K562 (cell line): ENCODE measurements at regions not wholly inside any gene's neighbourhood (a gene's known extent, or its start where the extent isn't known, plus 50 kb on each side); places are given as distances from the start of the nearest gene placed in this dataset.

Source experiments
- ATAC-seq: fragments of 200-7000 bp; cut with Tn5 transposase; 3 replicates; pipeline ENCODE4 v1.9.1; 2020; ENCODE audit warnings: moderate library complexity
- BruUV-seq: library from RNA; stranded (reverse); fragments of 400-500 nt; replicated peaks from 2 replicates; lab custom pipeline; 2021; lab: Mats Ljungman, UMichigan
- CTCF ChIA-PET: fragments of 300-600 bp; formaldehyde crosslinking; extraction: SDS; loops from one replicate; lab custom pipeline; 2021; ENCODE audit warnings: low intra/inter-chr PET ratio; lab: Yijun Ruan, JAX
- POLR2A ChIA-PET: fragments of 300-600, 350-650 bp; sonication (Branson Sonifier 250); formaldehyde crosslinking; extraction: SDS; loops from one replicate; lab custom pipeline; 2021; ENCODE audit warnings: antibody characterized with exemption, inconsistent platforms; lab: Yijun Ruan, JAX
- DNase-seq, 4 experiments: peaks; one replicate each; pipeline versions ENCODE4 v3.0.0 to v3.0.0-alpha.2; 2011 to 2018; ENCODE audit warnings: low spot score in 3 of 4, mixed read lengths in 3 of 4; ENCODE audit errors: extremely low read depth in 1 of 4
- FAIRE-seq: peaks from 2 replicates; lab custom pipeline; 2011; peaks lifted over from hg19 to GRCh38; lab: Jason Lieb, UNC
- H2AFZ ChIP-seq: 2 replicates; pipeline ENCODE4 v1.6.0; 2011; ENCODE audit warnings: low read depth, low read length, control low read depth, inconsistent platforms
- H3K27ac ChIP-seq: fragments of 200-600 bp; 3 replicates; pipeline ENCODE4 v1.8.0; 2011; ENCODE audit warnings: low read depth, mild to moderate bottlenecking, control low read depth, inconsistent platforms, low read length, moderate library complexity, mixed read lengths; ENCODE audit errors: extremely low read depth
- H3K27me3 ChIP-seq, 2 experiments: fragments of 300-600 bp in 1 of 2; 2 replicates in 1 of 2; 3 replicates in 1 of 2; pipeline versions ENCODE4 v1.6.0 to v1.8.0; 2011; ENCODE audit warnings: inconsistent platforms in 2 of 2, low read length in 2 of 2, mild to moderate bottlenecking in 1 of 2, mixed read lengths in 1 of 2, moderate library complexity in 1 of 2; ENCODE audit not compliant: control insufficient read depth in 2 of 2, insufficient read depth in 2 of 2
- H3K36me3 ChIP-seq: fragments of 300-600 bp; 3 replicates; pipeline ENCODE4 v1.8.0; 2011; ENCODE audit warnings: mild to moderate bottlenecking, low read length, inconsistent platforms; ENCODE audit not compliant: control insufficient read depth, insufficient read depth
- H3K4me1 ChIP-seq, 2 experiments: fragments of 200-600 bp in 1 of 2; replicated peaks in 1 of 2; 2 replicates in 1 of 2; 3 replicates in 1 of 2; pipeline versions ENCODE4 v1.5.1 to v1.8.0; 2011; ENCODE audit warnings: inconsistent platforms in 2 of 2, low read length in 2 of 2, mild to moderate bottlenecking in 1 of 2, mixed read lengths in 1 of 2, moderate library complexity in 1 of 2; ENCODE audit not compliant: control insufficient read depth in 2 of 2, insufficient read depth in 2 of 2
- H3K4me2 ChIP-seq: 2 replicates; pipeline ENCODE4 v1.6.1; 2011; ENCODE audit warnings: low read length, control low read depth, inconsistent platforms, mixed read lengths; ENCODE audit not compliant: insufficient read depth
- H3K4me3 ChIP-seq: fragments of 200-600 bp; sonication (generic), shearing (Covaris generic); 2 replicates; pipeline ENCODE4 v1.5.1; 2016; ENCODE audit warnings: control low read depth, inconsistent platforms
- H3K79me2 ChIP-seq: fragments of 200-600 bp; 3 replicates; pipeline ENCODE4 v1.8.0; 2011; ENCODE audit warnings: low read length, inconsistent platforms; ENCODE audit not compliant: control insufficient read depth, insufficient read depth
- H3K9ac ChIP-seq, 2 experiments: 2 replicates each; pipeline versions ENCODE4 v1.6.0 to v1.6.1; 2011; ENCODE audit warnings: low read depth in 2 of 2, low read length in 2 of 2, control low read depth in 1 of 2, inconsistent platforms in 1 of 2, mild to moderate bottlenecking in 1 of 2, mixed read lengths in 1 of 2; ENCODE audit not compliant: insufficient read depth in 1 of 2
- H3K9me1 ChIP-seq: one replicate; pipeline ENCODE4 v1.6.0; 2011; ENCODE audit warnings: inconsistent platforms, mild to moderate bottlenecking, low read length, moderate library complexity; ENCODE audit not compliant: control insufficient read depth, insufficient read depth
- H3K9me3 ChIP-seq: replicated peaks from 2 replicates; pipeline ENCODE4 v1.5.1; 2011; ENCODE audit warnings: low read depth, low read length, inconsistent platforms; ENCODE audit not compliant: control insufficient read depth, insufficient read depth
- H4K20me1 ChIP-seq: replicated peaks from 2 replicates; pipeline ENCODE4 v1.6.1; 2011; ENCODE audit warnings: low read length, inconsistent platforms, mixed read lengths; ENCODE audit not compliant: control insufficient read depth, insufficient read depth
- BHLHE40 ChIP-seq: IDR thresholded peaks from 2 replicates; pipeline ENCODE4 v1.6.1; 2011; ENCODE audit warnings: low read length, improper control_type of control experiment
- HDAC3 ChIP-seq: fragments of 450-650 bp; IDR thresholded peaks from 2 replicates; pipeline ENCODE4 v1.6.1; 2018; ENCODE audit warnings: borderline replicate concordance, mild to moderate bottlenecking, moderate library complexity; ENCODE audit not compliant: partially characterized antibody
- MLX ChIP-seq, 2 experiments: fragments of 450-650 bp in 1 of 2; sonication (generic) in 1 of 2; formaldehyde crosslinking; conservative IDR thresholded peaks; 2 replicates each; pipeline versions ENCODE4 v1.4.0 to v1.8.1; 2020 to 2022; ENCODE audit warnings: mild to moderate bottlenecking in 1 of 2, missing genetic modification reagents in 1 of 2
- MNT ChIP-seq, 2 experiments: fragments of 450-650 bp; conservative IDR thresholded peaks; 2 replicates each; pipeline ENCODE4 v1.6.1; 2017; ENCODE audit warnings: mild to moderate bottlenecking in 2 of 2, moderate library complexity in 2 of 2
- MYBL2 ChIP-seq, 2 experiments: fragments of 450-650 bp in 1 of 2; sonication (generic) in 1 of 2; formaldehyde crosslinking in 1 of 2; IDR thresholded peaks; 2 replicates each; pipeline versions ENCODE4 v1.6.1 to v1.8.1; 2017 to 2022; ENCODE audit warnings: borderline replicate concordance in 1 of 2, inconsistent platforms in 1 of 2, low read depth in 1 of 2, mild to moderate bottlenecking in 1 of 2, missing genetic modification reagents in 1 of 2, moderate library complexity in 1 of 2
- ZC3H8 ChIP-seq: fragments of 450-650 bp; IDR thresholded peaks from 2 replicates; pipeline ENCODE4 v1.6.1; 2017
- ZFX ChIP-seq: sonication (generic); formaldehyde crosslinking; IDR thresholded peaks from 2 replicates; pipeline ENCODE4 v1.8.0; 2022; ENCODE audit warnings: mild to moderate bottlenecking, missing genetic modification reagents, moderate library complexity
- ZNF75A ChIP-seq: fragments of 450-650 bp; formaldehyde crosslinking; IDR thresholded peaks from 2 replicates; pipeline ENCODE4 v1.4.0; 2020; ENCODE audit warnings: mild to moderate bottlenecking
- WGBS: fragments of 100-300 bp; shearing (Covaris generic); methylation state at CpG from one replicate; pipeline ENCODE4 v1.1.6; 2016; ENCODE audit warnings: low coverage, mixed read lengths; ENCODE audit not compliant: insufficient coverage; ENCODE audit errors: missing lambda C conversion rate; 5-methylcytosine and 5-hydroxymethylcytosine counted together
- in situ Hi-C: fragments of 300-500 bp; cut with MboI; formaldehyde crosslinking; loops from 4 replicates; pipeline ENCODE4 v1.15.0; 2018; ENCODE audit warnings: inconsistent platforms, mixed read lengths
- intact Hi-C: fragments of 100-400 bp; cut with micrococcal nuclease; formaldehyde crosslinking; loops from 2 replicates; pipeline ENCODE4 v1.14.2; 2022

DNA sequence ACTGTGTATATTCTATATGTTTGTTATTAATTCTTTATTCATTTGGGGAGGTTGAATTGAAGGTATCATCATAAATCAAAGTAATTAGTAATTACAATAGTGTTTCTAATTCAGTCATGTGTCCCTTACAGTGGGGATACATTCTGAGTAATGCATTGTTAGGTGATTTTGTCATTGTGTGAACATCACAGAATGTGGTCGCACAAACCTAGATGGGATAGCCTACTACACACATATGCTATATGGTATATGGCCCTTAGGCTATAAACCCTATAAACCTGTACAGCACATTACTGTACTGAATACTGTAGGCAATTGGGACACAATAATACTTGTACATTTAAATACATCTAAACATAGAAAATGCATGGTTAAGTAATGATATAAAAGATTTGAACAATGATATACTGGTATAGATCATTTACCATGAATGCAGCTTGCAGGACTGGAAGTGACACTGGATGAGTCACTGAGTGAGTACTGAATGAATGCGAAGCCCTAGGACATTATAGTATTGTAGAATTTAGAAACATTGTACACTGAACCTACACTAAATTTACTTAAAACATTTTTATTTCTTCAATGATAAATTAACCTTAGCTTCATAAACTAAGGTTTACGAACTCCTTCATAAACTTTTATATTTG is 936.2 kb upstream of the CHORDC1 start:
- H3K27me3 ChIP-seq, result no peaks in the 10 kb centered on the region
- intact Hi-C loops (no loop called here), in situ Hi-C loops (no loop called here)
- H3K9ac ChIP-seq, result no peak overlapping the region
- no peaks in the 10 kb centered on the region for H3K9me1 ChIP-seq
- H3K9me3 ChIP-seq, result no peaks in the 10 kb centered on the region
- H3K4me1 ChIP-seq, result no peaks in the 10 kb centered on the region
- WGBS, result 2% methylated on average over 3 of the region's 3 CpGs
- CTCF ChIA-PET, result no interaction called here
- no peak overlapping the region for H3K4me3 ChIP-seq
- no peaks in the 10 kb centered on the region for H3K79me2 ChIP-seq
- no TSS peak for BruUV-seq
- H3K27ac ChIP-seq, result no peak overlapping the region
- H2AFZ ChIP-seq, result no peak overlapping the region
- H3K36me3 ChIP-seq, result no peaks in the 10 kb centered on the region
- H4K20me1 ChIP-seq, result no peaks in the 10 kb centered on the region
- TF ChIP-seq BHLHE40 (no peak), MYBL2 (IDR thresholded peaks at IDR 0.05; ENCODE audit: low read depth) (no peak), MYBL2 (CRISPR knock-in tag; IDR thresholded peaks at IDR 0.05; ENCODE audit: borderline replicate concordance) (no peak), HDAC3 (no peak), ZNF75A (CRISPR knock-in tag) (no peak), ZC3H8 (no peak), MLX (CRISPR knock-in tag; conservative IDR thresholded peaks at IDR 0.05) (no peak), MNT (conservative IDR thresholded peaks at IDR 0.05) (no peak), ZFX (CRISPR knock-in tag) (no peak)
- no peak for ATAC-seq
- POLR2A ChIA-PET, result no interaction called here
- DNase-seq, result no peak
- FAIRE-seq, result no peak
- H3K4me2 ChIP-seq, result no peak overlapping the region
